Psoas muscle (tissue), 7 donors: ENCODE measurements at regions not wholly inside any gene's neighbourhood (a gene's known extent, or its start where the extent isn't known, plus 50 kb on each side); places are given as distances from the start of the nearest gene placed in this dataset.

Experiments used
- ATAC-seq, 4 donors: fragments of 200-7000 bp; cut with Tn5 transposase; one replicate each; pipeline ENCODE4 v1.9.1; 2020; ENCODE audit warnings: moderate library complexity in 3 of 4, mild to moderate bottlenecking in 2 of 4
- DNase-seq, 2 donors: peaks; one replicate each; pipeline ENCODE4 v3.0.0-alpha.2; 2020
- H3K27ac ChIP-seq: fragments of 200-600 bp; one replicate; pipeline ENCODE4 v1.8.0; 2022
- H3K27me3 ChIP-seq, 3 donors: fragments of 200-600 bp in 1 of 3; one replicate each; pipeline versions ENCODE4 v1.6.1 to v1.8.0; 2013 to 2022; ENCODE audit warnings: low read length in 2 of 3, mild to moderate bottlenecking in 2 of 3, moderate library complexity in 1 of 3; ENCODE audit not compliant: insufficient read depth in 3 of 3
- H3K36me3 ChIP-seq, 2 donors: fragments of 200-600 bp in 1 of 2; one replicate each; pipeline versions ENCODE4 v1.6.1 to v1.8.0; 2013 to 2022; ENCODE audit warnings: low read depth in 1 of 2, mild to moderate bottlenecking in 1 of 2, moderate library complexity in 1 of 2; ENCODE audit not compliant: insufficient read depth in 1 of 2
- H3K4me1 ChIP-seq: fragments of 200-600 bp; one replicate; pipeline ENCODE4 v1.8.0; 2022
- H3K4me3 ChIP-seq: fragments of 200-600 bp; one replicate; pipeline ENCODE4 v1.8.0; 2022; ENCODE audit warnings: mild to moderate bottlenecking
- H3K9me3 ChIP-seq: fragments of 200-600 bp; one replicate; pipeline ENCODE4 v1.8.0; 2022
- WGBS, 3 donors: extraction: QIAGEN DNeasy Blood & Tissue Kit; methylation state at CpG; one replicate each; pipeline versions ENCODE4 v1.1.6 to v1.1.7; 2013; 5-methylcytosine and 5-hydroxymethylcytosine counted together
- intact Hi-C, 2 donors: fragments of 100-400 bp; cut with DNase I; formaldehyde crosslinking; loops; one replicate each; pipeline versions ENCODE4 v1.11.0 to v1.14.2; 2022
- TF ChIP-seq, protein P1 (sequence below): fragments of 200-600 bp; IDR thresholded peaks from one replicate; pipeline ENCODE4 v1.8.0; 2022; ENCODE audit warnings: antibody characterized with exemption
- donor health status: healthy with polysubstance abuse.
- donor health status: DM: no; HTN: no; CAD: no; lungs with moderate emphysema.
- donor health status: Bipolar disorder and iron deficiency.
- donor health status: healthy.
- donor health status: DM: yes; HTN: yes; CAD: no.
- donor health status: DM: no; HTN: no; CAD: no.
- donor health status: DM: yes; HTN: yes; CAD: no.

DNA sequence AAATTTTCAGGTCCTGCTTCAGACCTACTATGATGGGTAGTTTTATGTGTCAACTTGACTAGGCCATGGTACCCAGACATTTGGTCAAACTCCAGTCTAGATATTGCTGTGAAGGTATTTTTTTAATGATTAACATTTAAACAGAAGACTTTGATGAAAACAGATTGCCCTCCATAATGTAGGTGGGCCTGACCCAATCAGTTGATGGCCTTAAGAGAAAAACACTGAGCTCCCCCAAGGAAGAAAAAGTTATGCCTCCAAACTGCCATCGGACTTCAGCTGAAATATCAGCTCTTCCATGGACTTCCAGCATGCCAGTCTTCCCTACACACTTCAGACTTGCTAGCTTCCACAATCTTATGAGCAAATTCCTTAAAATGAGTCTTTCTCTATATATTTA is 67.3 kb upstream of the TYRP1 start:
- H3K4me1 ChIP-seq, result no peaks in the 10 kb centered on the region
- TF ChIP-seq, protein P1, sequence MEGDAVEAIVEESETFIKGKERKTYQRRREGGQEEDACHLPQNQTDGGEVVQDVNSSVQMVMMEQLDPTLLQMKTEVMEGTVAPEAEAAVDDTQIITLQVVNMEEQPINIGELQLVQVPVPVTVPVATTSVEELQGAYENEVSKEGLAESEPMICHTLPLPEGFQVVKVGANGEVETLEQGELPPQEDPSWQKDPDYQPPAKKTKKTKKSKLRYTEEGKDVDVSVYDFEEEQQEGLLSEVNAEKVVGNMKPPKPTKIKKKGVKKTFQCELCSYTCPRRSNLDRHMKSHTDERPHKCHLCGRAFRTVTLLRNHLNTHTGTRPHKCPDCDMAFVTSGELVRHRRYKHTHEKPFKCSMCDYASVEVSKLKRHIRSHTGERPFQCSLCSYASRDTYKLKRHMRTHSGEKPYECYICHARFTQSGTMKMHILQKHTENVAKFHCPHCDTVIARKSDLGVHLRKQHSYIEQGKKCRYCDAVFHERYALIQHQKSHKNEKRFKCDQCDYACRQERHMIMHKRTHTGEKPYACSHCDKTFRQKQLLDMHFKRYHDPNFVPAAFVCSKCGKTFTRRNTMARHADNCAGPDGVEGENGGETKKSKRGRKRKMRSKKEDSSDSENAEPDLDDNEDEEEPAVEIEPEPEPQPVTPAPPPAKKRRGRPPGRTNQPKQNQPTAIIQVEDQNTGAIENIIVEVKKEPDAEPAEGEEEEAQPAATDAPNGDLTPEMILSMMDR, result no peak
- no peaks in the 10 kb centered on the region for H3K27me3 ChIP-seq
- H3K9me3 ChIP-seq, result no peaks in the 10 kb centered on the region
- 74 to 91% (median 79%) methylated on average over 1 of the region's 1 CpG for WGBS, 3 donors
- no peak overlapping the region for H3K4me3 ChIP-seq
- no peak for DNase-seq
- intact Hi-C loops, result loop anchor here in 1 of 2 donors (10.0 kb wide), 1 partner anchor 761 kb away; no protein-coding TSS in a partner anchor
- ATAC-seq, result no peak
- H3K27ac ChIP-seq, result no peak overlapping the region
- no peaks in the 10 kb centered on the region for H3K36me3 ChIP-seq

DNA sequence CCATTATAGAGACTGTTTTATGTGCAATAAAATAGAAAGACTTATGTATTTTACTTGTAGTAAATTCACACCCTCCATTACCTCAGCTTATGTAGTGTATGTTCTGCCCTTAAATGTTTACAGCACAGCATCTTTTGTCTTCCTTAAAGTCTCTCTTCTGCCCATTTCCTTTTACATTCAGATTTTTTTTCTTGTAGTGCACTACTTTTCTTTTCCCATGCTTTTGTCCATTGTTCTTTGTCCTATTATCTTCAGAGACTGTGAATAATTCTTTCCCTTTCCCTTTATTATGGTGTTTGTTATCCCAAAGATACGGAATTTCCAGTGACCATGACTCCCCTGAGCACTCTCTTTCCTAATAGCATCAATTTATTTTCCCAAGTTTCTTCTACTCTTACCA is 66.1 kb upstream of the TYRP1 start:
- H3K4me3 ChIP-seq, result no peak overlapping the region
- 31 to 51% (median 46%) methylated on average over 1 of the region's 1 CpG for WGBS, 3 donors
- no peak for ATAC-seq

DNA sequence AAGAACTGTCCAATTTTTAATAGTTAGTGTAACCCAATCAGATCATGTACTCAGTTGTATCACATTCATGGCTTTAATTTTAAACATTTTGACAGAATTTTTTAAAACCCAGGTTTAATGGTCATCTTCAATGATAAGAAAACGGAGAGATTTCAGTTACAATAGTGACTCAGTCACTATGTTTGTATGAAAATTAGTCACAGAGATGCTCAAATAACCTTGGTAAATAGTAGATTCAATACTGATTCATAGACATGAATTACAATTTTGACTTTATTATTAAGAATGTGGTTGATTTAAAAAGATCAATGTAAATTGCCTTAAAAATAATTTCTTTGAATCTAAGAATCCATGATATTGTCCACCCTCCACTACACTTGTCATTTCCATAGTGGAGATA is 64.6 kb upstream of the TYRP1 start:
- ATAC-seq, result no peak
- 78 to 86% (median 83%) methylated on average over 1 of the region's 1 CpG for WGBS, 3 donors

More for the DNA sequence above, 66.1 kb upstream of the TYRP1 start:
- H3K36me3 ChIP-seq, result no peaks in the 10 kb centered on the region
- H3K27me3 ChIP-seq, result no peaks in the 10 kb centered on the region
- H3K9me3 ChIP-seq, result no peaks in the 10 kb centered on the region
- H3K4me1 ChIP-seq, result no peaks in the 10 kb centered on the region
- DNase-seq, result no peak
- TF ChIP-seq, protein P1, result no peak
- no peak overlapping the region for H3K27ac ChIP-seq
- intact Hi-C loops, result loop anchor here in 1 of 2 donors (10.0 kb wide), 1 partner anchor 762 kb away; no protein-coding TSS in a partner anchor

DNA sequence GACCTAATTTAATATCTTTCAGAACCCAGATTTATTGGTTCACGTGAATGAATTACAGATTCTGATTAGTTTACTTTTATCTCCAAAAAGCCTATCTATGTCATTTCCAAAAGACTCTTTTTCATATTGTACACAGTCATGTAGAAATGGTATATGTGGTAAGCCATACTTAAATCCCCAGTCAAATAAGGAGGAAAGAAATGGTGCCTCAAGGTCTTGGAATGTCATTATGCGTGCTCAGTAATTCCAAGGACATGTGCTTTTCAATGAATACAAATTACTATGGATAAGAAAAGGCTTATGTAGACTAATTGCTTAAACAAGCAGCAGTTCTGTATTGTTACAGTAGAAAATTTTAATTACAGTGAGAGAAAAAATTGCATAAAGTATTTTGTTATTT is 64.1 kb upstream of the TYRP1 start:
- Histone ChIP-seq H3K4me3 (no peak overlapping the region), H3K4me1 (no peaks in the 10 kb centered on the region), H3K36me3 (no peaks in the 10 kb centered on the region), H3K27me3 (no peaks in the 10 kb centered on the region), H3K27ac (no peak overlapping the region), H3K9me3 (no peaks in the 10 kb centered on the region)
- DNase-seq (no peak), ATAC-seq (no peak)
- TF ChIP-seq, protein P1, result no peak
- WGBS, 3 donors, result 83 to 89% (median 86%) methylated on average over 2 of the region's 2 CpGs
- intact Hi-C loops, result loop anchor here in 1 of 2 donors (10.0 kb wide), 1 partner anchor 764 kb away; no protein-coding TSS in a partner anchor

More for the DNA sequence above, 64.6 kb upstream of the TYRP1 start:
- Histone ChIP-seq H3K4me3 (no peak overlapping the region), H3K9me3 (no peaks in the 10 kb centered on the region), H3K4me1 (no peaks in the 10 kb centered on the region), H3K27ac (no peak overlapping the region), H3K27me3 (no peaks in the 10 kb centered on the region), H3K36me3 (no peaks in the 10 kb centered on the region)
- no peak for DNase-seq
- intact Hi-C loops, result loop anchor here in 1 of 2 donors (10.0 kb wide), 1 partner anchor 764 kb away; no protein-coding TSS in a partner anchor
- TF ChIP-seq, protein P1, result no peak

DNA sequence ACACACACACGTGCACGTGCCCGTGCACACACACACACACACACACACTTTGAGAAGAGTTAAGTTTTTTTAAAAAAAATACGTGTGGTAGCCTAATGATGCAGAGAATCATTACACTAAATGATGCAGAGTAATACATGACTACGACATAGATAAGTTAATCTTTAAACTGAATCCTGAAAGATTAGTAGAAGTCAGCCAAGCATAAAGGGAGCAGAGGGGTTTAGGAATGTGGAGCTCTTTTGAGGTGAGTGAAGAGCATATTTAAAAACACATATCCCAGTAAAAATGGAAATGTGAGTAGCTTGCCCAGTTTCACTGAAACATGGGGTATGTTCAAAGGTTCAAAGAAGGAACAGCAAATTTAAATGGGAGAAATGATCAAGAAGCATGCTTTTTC is 61.3 kb upstream of the TYRP1 start:
- 82 to 85% (median 84%) methylated on average over 5 of the region's 5 CpGs for WGBS, 3 donors
- Histone ChIP-seq H3K4me3 (no peak overlapping the region), H3K9me3 (no peaks in the 10 kb centered on the region), H3K27me3 (no peaks in the 10 kb centered on the region), H3K27ac (no peak overlapping the region), H3K36me3 (no peaks in the 10 kb centered on the region), H3K4me1 (no peaks in the 10 kb centered on the region)
- intact Hi-C loops, result no loop called here
- ATAC-seq (no peak), DNase-seq (no peak)
- TF ChIP-seq, protein P1, result no peak
